Esophagus squamous epithelium (tissue), 5 donors: ENCODE measurements at regions not wholly inside any gene's neighbourhood (a gene's known extent, or its start where the extent isn't known, plus 50 kb on each side); places are given as distances from the start of the nearest gene placed in this dataset.

Source experiments
- DNase-seq: peaks from one replicate; lab custom pipeline; 2025; lab: John Stamatoyannopoulos, UW
- H3K27ac ChIP-seq, 4 donors: fragments of 200-600 bp; sonication (generic); one replicate each; pipeline ENCODE4 v1.5.1; 2016 to 2019; ENCODE audit warnings: mild to moderate bottlenecking in 1 of 4
- H3K27me3 ChIP-seq, 4 donors: fragments of 200-600 bp; sonication (generic); 1 replicate in 3 of 4; 2 replicates in 1 of 4; pipeline versions ENCODE4 v1.5.1 to v1.6.0; 2017 to 2021; ENCODE audit warnings: antibody characterized with exemption in 1 of 4
- H3K36me3 ChIP-seq, 3 donors: fragments of 200-600 bp; sonication (generic); one replicate each; pipeline ENCODE4 v1.5.1; 2016 to 2019
- H3K4me1 ChIP-seq, 3 donors: fragments of 200-600 bp; sonication (generic); one replicate each; pipeline ENCODE4 v1.5.1; 2017 to 2019
- H3K4me3 ChIP-seq, 4 donors: fragments of 200-600 bp; sonication (generic); 1 replicate in 3 of 4; 2 replicates in 1 of 4; pipeline ENCODE4 v1.5.1; 2016 to 2019; ENCODE audit warnings: mild to moderate bottlenecking in 2 of 4, moderate library complexity in 1 of 4
- H3K9me3 ChIP-seq, 3 donors: fragments of 200-600 bp; sonication (generic); one replicate each; pipeline ENCODE4 v1.5.1; 2016 to 2019
- CTCF ChIP-seq, 6 experiments: fragments of 450-650 bp in 4 of 6; fragments of 200-600 bp in 2 of 6; sonication (generic) in 2 of 6; IDR thresholded peaks; one replicate each; pipeline ENCODE4 v1.5.1; 2016 to 2019; ENCODE audit warnings: antibody characterized with exemption in 6 of 6, mild to moderate bottlenecking in 4 of 6, moderate library complexity in 4 of 6
- POLR2A ChIP-seq, 4 donors: fragments of 450-650 bp; IDR thresholded peaks; one replicate each; pipeline ENCODE4 v1.6.1; 2017; ENCODE audit warnings: antibody characterized with exemption in 4 of 4, mild to moderate bottlenecking in 4 of 4, moderate library complexity in 3 of 4
- WGBS, 2 donors: methylation state at CpG; one replicate each; pipeline ENCODE4 v1.1.5; 2018; 5-methylcytosine and 5-hydroxymethylcytosine counted together
- intact Hi-C: fragments of 100-400 bp; cut with DNase I; formaldehyde crosslinking; loops from one replicate; pipeline ENCODE4 v1.15.0; 2022
- donor health status: DM: yes; HTN: yes; CAD: no.

GRCh38 chr16:60485872-60486489 is 1550.3 kb downstream of the CDH8 start:
- TF ChIP-seq POLR2A (IDR thresholded peaks at IDR 0.05) (no peak), CTCF (IDR thresholded peaks at IDR 0.05) (no peak)
- Histone ChIP-seq H3K27ac (no peak overlapping the region), H3K36me3 (no peaks in the 10 kb centered on the region), H3K27me3 (no peaks in the 10 kb centered on the region), H3K4me3 (no peak overlapping the region), H3K9me3 (no peaks in the 10 kb centered on the region), H3K4me1 (no peaks in the 10 kb centered on the region)
- intact Hi-C loops = no loop called here
- no peak for DNase-seq
- 62 to 82% methylated on average over 1 of the region's 1 CpG for WGBS, 2 donors

- Histone ChIP-seq H3K36me3 (no peaks in the 10 kb centered on the region), H3K4me3 (no peak overlapping the region), H3K4me1 (no peaks in the 10 kb centered on the region), H3K9me3 (no peaks in the 10 kb centered on the region), H3K27ac (no peak overlapping the region), H3K27me3 (no peaks in the 10 kb centered on the region)
- intact Hi-C loops = no loop called here
- WGBS, 2 donors = 71 to 78% methylated on average over 2 of the region's 2 CpGs
- TF ChIP-seq CTCF (IDR thresholded peaks at IDR 0.05) = no peak
- no peak for DNase-seq
Observed at GRCh38 chr16:60484901-60485300, 1551.3 kb downstream of the CDH8 start.

- TF ChIP-seq CTCF (IDR thresholded peaks at IDR 0.05) = no peak
- TF ChIP-seq POLR2A (IDR thresholded peaks at IDR 0.05) = no peak
- no peak overlapping the region for H3K27ac ChIP-seq
- intact Hi-C loops = no loop called here
- no peaks in the 10 kb centered on the region for H3K27me3 ChIP-seq
- no peaks in the 10 kb centered on the region for H3K4me1 ChIP-seq
- no peaks in the 10 kb centered on the region for H3K9me3 ChIP-seq
- H3K36me3 ChIP-seq = no peaks in the 10 kb centered on the region
- no peak overlapping the region for H3K4me3 ChIP-seq
- DNase-seq = no peak
- 73 to 74% methylated on average over 2 of the region's 2 CpGs for WGBS, 2 donors
Observed at GRCh38 chr16:60481591-60481990, 1554.6 kb downstream of the CDH8 start.

GRCh38 chr16:60478810-60479209 is 1557.4 kb downstream of the CDH8 start:
- H3K27ac ChIP-seq = no peak overlapping the region
- H3K36me3 ChIP-seq = no peaks in the 10 kb centered on the region
- H3K9me3 ChIP-seq = no peaks in the 10 kb centered on the region
- intact Hi-C loops = no loop called here
- no peaks in the 10 kb centered on the region for H3K4me1 ChIP-seq
- H3K27me3 ChIP-seq = no peaks in the 10 kb centered on the region
- H3K4me3 ChIP-seq = no peak overlapping the region
- no peak for DNase-seq
- TF ChIP-seq CTCF (IDR thresholded peaks at IDR 0.05) = no peak
- no peak for TF ChIP-seq POLR2A (IDR thresholded peaks at IDR 0.05)
- WGBS, 2 donors = 75 to 82% methylated on average over 1 of the region's 1 CpG

GRCh38 chr16:60463986-60464385 is 1572.3 kb downstream of the CDH8 start:
- intact Hi-C loops = no loop called here
- no peaks in the 10 kb centered on the region for H3K27me3 ChIP-seq
- no peak overlapping the region for H3K27ac ChIP-seq
- no peaks in the 10 kb centered on the region for H3K9me3 ChIP-seq
- 60 to 70% methylated on average over 1 of the region's 1 CpG for WGBS, 2 donors
- H3K36me3 ChIP-seq = no peaks in the 10 kb centered on the region
- H3K4me3 ChIP-seq = no peak overlapping the region
- H3K4me1 ChIP-seq = no peaks in the 10 kb centered on the region
- no peak for DNase-seq
- TF ChIP-seq POLR2A (IDR thresholded peaks at IDR 0.05) (no peak), CTCF (IDR thresholded peaks at IDR 0.05) (no peak)
